GM19238 (cell line): ENCODE measurements at regions not wholly inside any gene's neighbourhood (a gene's known extent, or its start where the extent isn't known, plus 50 kb on each side); places are given as distances from the start of the nearest gene placed in this dataset.
"Not testable (repeated sequence)": the region's sequence is repeated elsewhere in the genome, so short reads cannot be mapped to it uniquely, and the experiment has no call there.

Source experiments
- DNase-seq: peaks from one replicate; pipeline ENCODE4 v3.0.0; 2011; ENCODE audit warnings: low spot score; ENCODE audit not compliant: insufficient read length

GRCh38 chr1:101123904-101124303, 98.3 kb upstream of the DPH5 start:
- DNase-seq: not testable (repeated sequence)

DNA sequence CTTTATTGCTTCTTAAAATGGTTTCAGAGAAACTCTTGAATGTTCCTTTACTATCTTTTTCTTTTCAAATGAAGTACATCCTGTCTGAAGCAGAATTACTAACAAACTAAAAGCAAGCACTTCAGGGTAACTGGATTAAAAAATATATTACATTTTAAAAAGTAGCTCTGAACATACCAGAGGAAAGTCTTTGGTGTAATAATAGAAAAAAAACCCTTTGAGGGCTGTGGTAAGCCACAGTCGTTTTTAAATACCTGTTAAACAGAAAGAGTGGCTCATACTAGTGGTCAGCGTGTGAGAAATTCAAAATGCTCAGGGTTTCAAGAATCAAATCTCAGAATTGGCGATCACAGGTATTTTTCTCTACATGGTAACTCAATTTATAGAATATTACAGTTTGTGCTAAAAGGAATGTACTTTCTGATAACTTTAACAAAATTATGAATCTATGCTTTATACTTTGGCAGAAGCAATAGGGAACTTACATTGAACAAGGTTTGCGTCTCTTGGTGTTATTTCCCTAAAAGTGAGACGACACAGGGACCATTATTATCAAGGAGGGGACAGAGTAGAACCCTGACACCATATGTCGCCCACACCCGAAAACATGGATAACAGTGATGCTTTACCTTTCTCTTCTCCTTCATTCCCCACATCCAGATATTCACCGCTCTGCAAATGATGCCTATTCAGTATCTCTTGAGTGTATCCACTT, 97.0 kb upstream of the DPH5 start:
- DNase-seq: no peak

- no peak for DNase-seq
These were observed 96.4 kb upstream of the DPH5 start for GRCh38 chr1:101121975-101122374.

DNA sequence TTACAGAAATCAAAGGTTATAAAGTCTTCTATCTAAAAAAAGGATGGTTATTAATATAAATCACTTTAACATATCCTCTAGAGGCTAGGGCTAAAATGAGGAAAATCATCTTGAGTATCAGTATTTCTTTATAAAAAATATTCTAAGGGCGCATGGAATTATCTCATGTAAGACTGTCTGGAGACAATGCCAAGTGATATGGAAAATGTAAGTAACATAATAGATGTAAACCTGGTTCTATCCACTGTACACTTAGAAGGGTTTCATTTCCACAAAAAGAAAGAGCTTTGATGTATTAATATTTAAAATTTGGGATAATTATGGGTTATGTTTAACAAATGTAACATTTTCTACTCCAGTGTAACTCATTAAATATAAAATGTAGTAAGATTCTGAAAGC, 95.9 kb upstream of the DPH5 start:
- DNase-seq: no peak

DNA sequence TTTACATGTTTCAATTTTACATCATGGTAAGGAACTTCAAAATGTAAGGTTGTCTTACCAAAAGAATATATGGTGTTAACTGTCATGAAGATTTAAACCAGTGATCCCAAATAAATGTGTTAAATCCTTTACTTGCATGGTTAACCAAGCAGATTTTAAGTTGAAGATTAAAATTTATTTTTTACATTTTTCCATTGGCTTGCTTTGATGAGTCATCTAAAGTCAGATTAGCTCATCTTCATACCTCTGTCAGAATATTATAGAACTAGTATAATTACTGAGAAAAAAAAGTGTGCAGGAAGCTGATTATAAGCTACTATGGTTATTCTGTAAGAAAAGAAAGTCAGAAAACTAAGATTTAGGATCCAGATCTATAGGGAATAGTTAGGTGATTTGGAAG, 95.3 kb upstream of the DPH5 start:
- no peak for DNase-seq

GRCh38 chr1:101119289-101119688, 93.7 kb upstream of the DPH5 start:
- DNase-seq: no peak

GRCh38 chr1:101116006-101116405, 90.4 kb upstream of the DPH5 start:
- no peak for DNase-seq

- DNase-seq: no peak
These were observed 89.5 kb upstream of the DPH5 start for GRCh38 chr1:101115112-101115511.

DNA sequence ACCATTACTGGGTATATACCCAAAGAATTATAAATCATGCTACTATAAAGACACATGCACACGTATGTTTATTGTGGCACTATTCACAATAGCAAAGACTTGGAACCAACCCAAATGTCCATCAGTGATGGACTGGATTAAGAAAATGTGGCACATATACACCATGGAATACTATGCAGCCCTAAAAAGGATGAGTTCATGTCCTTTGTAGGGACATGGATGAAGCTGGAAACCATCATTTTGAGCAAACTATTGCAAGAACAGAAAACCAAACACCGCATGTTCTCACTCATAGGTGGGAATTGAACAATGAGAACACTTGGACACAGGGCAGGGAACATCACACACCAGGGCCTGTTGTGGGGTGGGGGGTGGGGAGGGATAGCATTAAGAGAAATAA, 88.5 kb upstream of the DPH5 start:
- not testable (repeated sequence) for DNase-seq

DNA sequence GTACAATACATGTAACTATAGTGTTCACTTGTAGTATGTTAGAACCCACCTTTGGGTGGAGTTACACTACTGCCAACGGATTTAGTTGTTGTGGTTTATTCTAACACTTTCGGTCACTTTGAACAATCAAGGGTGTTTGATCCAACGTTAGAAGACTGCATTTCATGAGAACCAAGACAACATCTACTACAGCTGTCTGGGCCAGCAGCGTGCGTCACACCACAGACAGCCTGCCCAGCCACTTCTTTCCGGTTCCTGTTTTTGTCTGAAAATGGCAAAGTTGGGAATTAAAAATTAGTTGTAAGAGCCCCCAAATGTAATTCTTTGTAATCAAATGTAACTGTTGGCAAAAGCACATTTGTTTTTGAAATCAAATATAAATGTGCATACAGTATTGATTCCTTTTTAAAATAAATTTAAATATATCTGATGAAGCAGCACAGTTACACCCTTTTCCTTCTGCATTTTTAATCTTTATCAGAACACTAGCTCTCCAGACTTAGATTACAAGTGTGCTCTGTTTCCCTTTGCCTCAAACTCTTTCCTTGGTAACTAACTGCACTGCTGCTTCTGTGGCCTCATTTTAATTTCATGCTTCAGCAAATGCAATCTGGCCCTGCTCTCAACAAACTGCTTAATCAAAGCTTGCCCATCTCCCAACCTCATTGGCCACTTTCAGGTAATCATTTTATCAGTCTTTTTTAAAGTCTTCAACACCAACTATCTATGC, 86.6 kb upstream of the DPH5 start:
- no peak for DNase-seq

- no peak for DNase-seq
These were observed 85.9 kb upstream of the DPH5 start for GRCh38 chr1:101111461-101111860.

DNA sequence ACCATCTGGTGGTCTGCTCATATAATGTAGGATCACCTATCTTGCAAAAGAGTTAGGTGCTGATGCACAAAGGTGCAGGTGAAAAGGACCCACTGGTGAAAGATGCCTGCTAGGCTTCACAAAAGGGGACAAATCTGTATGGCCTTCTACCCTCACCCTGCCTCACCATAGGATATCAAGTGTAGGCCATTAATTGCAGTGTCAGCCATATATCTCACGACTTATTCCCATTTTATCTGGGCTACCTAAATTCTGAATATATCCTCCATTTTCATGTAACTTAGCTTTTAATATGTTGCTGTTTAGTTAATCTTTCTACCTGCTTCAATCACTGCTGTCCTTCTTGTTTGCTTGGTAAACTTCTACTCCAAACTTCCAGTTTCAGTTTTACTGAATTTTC, 84.2 kb upstream of the DPH5 start:
- DNase-seq: no peak

DNA sequence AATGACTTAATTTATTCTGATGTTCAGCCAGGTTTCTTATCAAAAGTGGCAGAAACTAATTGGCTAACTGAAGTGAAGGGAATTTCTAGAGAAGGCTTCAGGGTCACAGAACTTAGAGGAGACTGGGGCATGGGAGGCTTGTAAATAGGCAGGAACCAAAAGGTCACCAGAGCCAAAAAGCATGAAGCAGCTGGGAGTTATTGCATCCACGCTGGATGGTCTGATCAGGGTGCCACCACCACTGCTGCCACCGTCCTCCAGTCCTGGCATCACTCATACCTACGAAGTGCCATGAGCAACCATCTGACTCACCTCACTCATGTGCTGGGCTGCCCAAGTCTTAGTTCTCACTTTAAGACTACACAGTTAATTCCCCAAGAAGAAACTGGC, 82.5 kb upstream of the DPH5 start:
- no peak for DNase-seq

DNA sequence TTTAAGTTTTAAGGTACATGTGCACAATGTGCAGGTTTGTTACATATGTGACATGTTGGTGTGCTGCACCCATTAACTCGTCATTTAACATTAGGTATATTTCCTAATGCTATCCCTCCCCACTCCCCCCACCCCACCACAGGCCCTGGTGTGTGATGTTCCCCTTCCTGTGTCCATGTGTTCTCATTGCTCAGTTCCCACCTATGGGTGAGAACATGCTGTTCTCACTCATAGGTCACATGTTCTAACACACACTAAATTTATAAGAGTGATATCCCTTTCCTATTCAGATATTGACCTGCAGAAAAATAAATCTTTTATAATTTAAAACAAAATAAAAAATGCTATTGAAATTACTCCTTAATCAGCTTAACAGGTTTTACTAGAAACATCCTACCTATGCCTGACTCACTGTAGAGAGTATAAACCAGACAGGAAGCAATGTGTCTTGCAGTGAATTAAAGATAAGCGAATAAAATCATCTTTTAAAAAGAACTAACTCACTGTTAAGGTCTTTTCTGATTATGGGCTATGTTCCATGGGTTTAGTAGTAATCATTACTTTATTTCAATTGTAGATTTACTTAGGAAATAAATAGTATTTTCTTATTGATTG, 82.0 kb upstream of the DPH5 start:
- DNase-seq: no peak

DNA sequence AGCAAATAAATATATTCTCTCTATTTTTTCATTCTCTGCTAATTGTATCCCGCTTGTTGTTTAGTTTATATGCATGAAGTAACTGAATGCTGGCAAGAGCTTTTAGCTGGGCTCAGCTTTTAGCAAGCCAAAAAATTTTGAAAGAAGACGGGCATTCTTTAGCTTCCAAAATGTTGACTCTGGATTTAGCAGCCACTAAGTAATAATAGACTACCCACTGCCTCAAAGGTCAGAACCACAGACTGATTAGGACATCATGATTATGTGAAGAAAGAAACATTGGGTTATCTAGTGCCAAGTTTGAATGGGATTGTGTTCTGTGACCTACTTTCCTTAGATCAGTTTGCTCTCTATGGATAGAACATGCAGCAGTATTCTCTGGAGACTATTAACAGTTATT, 80.3 kb upstream of the DPH5 start:
- DNase-seq: no peak

DNA sequence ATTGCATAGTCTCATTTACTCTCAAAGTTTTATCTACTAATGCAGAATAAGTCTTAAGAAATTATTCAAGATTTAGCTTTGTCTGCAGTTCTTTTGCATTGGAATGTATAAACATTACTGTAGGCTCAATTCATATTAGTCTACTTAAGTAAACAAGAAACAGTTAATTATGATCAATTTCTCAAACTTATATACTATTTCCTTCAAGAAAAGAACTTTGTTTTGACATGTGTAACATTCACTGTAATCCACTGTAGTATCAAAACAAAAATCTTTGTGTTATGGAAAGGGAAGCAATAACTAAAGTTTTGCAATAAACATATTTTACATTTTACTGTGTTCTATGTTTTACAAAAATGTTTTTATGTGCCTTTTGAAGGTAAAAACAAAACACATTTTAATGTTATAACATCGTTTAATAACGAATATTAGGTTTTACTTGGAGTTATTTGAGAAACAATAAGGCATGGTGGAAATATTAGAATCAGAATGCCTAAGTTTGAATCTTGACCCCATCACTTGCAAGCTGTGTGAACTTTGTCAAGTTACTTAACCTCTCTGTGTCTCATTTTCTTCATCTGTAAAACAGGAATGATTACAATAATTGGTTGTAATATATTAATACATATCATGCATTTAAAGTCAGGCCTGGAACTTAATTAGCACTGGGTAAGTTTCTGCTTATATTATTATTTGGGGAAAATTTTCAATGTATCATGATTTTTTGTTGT, 77.0 kb upstream of the DPH5 start:
- no peak for DNase-seq

- no peak for DNase-seq
These were observed 75.8 kb upstream of the DPH5 start for GRCh38 chr1:101101360-101101759.

DNA sequence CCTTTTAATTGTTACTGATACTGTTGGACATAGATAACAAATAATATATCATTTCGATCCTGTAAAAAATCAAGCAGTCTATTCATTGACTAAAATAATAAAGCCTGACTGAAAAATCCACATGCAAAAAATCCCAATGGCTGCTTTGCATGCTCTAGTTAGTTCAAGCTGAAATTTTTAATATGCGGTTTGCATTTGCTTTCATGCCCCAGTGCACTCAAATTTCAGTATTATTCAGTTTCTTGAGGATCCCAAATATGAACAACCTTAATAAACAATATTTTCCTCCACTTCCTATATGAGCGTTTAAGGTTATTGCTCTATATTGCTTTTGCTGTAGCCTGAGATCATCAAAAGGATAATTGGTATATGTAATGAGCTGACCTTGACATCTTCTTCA, 75.1 kb upstream of the DPH5 start:
- no peak for DNase-seq

DNA sequence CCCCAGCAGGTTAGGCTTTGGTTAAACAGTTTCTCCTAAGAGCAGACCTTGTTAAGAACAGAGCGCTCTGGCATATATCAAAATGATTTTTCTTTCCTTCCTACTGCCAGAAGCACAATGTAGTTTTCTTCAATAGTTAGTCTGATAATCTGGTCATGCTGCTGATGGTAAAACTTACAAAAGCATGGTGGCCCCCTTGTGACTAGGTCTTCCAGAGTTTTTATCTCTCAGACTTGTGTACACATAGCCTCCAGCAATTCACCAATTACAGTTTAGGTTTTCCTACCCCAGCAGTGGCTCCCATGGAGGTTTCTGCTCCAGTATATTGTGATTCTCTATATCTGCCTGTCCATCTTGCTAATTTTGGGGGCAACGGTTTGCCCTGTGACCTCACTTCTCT, 73.3 kb upstream of the DPH5 start:
- no peak for DNase-seq

- no peak for DNase-seq
These were observed 72.7 kb upstream of the DPH5 start for GRCh38 chr1:101098327-101098726.

GRCh38 chr1:101089613-101090338, 64.2 kb upstream of the DPH5 start:
- DNase-seq: no peak
